Peyer's patch (tissue), 4 donors: ENCODE measurements at regions not wholly inside any gene's neighbourhood (a gene's known extent, or its start where the extent isn't known, plus 50 kb on each side); places are given as distances from the start of the nearest gene placed in this dataset.

Experiments used
- DNase-seq, 3 donors: peaks; one replicate each; pipeline ENCODE4 v3.0.0-alpha.2; 2017 to 2019
- H3K27ac ChIP-seq, 4 donors: fragments of 200-600 bp; sonication (generic); one replicate each; pipeline ENCODE4 v1.5.1; 2016 to 2019
- H3K27me3 ChIP-seq, 2 donors: fragments of 200-600 bp; sonication (generic); one replicate each; pipeline ENCODE4 v1.5.1; 2019
- H3K36me3 ChIP-seq, 3 donors: fragments of 200-600 bp; sonication (generic); one replicate each; pipeline ENCODE4 v1.5.1; 2016 to 2019
- H3K4me1 ChIP-seq, 4 donors: fragments of 200-600 bp; sonication (generic); one replicate each; pipeline ENCODE4 v1.5.1; 2016 to 2019
- H3K4me3 ChIP-seq, 4 donors: fragments of 200-600 bp; sonication (generic); 1 replicate in 3 of 4; 2 replicates in 1 of 4; pipeline ENCODE4 v1.5.1; 2016 to 2019; ENCODE audit warnings: mild to moderate bottlenecking in 1 of 4
- H3K9me3 ChIP-seq, 4 donors: fragments of 200-600 bp; sonication (generic); one replicate each; pipeline ENCODE4 v1.5.1; 2016 to 2019; ENCODE audit warnings: mild to moderate bottlenecking in 1 of 4
- CTCF ChIP-seq, 6 experiments: fragments of 450-650 bp in 4 of 6; fragments of 200-600 bp in 2 of 6; sonication (generic) in 1 of 6; IDR thresholded peaks; one replicate each; pipeline ENCODE4 v1.5.1; 2017 to 2019; ENCODE audit warnings: antibody characterized with exemption in 6 of 6, mild to moderate bottlenecking in 3 of 6, moderate library complexity in 1 of 6
- POLR2A ChIP-seq, 2 donors: fragments of 450-650 bp; IDR thresholded peaks; one replicate each; pipeline ENCODE4 v1.5.1; 2017; ENCODE audit warnings: antibody characterized with exemption in 2 of 2, mild to moderate bottlenecking in 2 of 2, moderate library complexity in 2 of 2

- Histone ChIP-seq H3K4me1 (no peaks in the 10 kb centered on the region), H3K27me3 (no peaks in the 10 kb centered on the region), H3K9me3 (no peaks in the 10 kb centered on the region), H3K27ac (no peak overlapping the region), H3K4me3 (no peak overlapping the region), H3K36me3 (no peaks in the 10 kb centered on the region)
- no peak for DNase-seq
- no peak for TF ChIP-seq CTCF (IDR thresholded peaks at IDR 0.05)
- TF ChIP-seq POLR2A (IDR thresholded peaks at IDR 0.05): no peak
These were observed 458.3 kb downstream of the BTG1 start for GRCh38 chr12:91687052-91688017.

GRCh38 chr12:91685917-91686316 is 459.7 kb downstream of the BTG1 start:
- DNase-seq: no peak
- H3K27me3 ChIP-seq: no peaks in the 10 kb centered on the region
- TF ChIP-seq POLR2A (IDR thresholded peaks at IDR 0.05) (no peak), CTCF (IDR thresholded peaks at IDR 0.05) (no peak)
- no peak overlapping the region for H3K27ac ChIP-seq
- no peak overlapping the region for H3K4me3 ChIP-seq
- H3K9me3 ChIP-seq: no peaks in the 10 kb centered on the region
- no peaks in the 10 kb centered on the region for H3K36me3 ChIP-seq
- H3K4me1 ChIP-seq: no peaks in the 10 kb centered on the region

- Histone ChIP-seq H3K4me3 (no peak overlapping the region), H3K36me3 (no peaks in the 10 kb centered on the region), H3K27me3 (no peaks in the 10 kb centered on the region), H3K9me3 (no peaks in the 10 kb centered on the region), H3K4me1 (no peaks in the 10 kb centered on the region), H3K27ac (no peak overlapping the region)
- no peak for DNase-seq
- TF ChIP-seq POLR2A (IDR thresholded peaks at IDR 0.05) (no peak), CTCF (IDR thresholded peaks at IDR 0.05) (no peak)
These were observed 463.9 kb downstream of the BTG1 start for GRCh38 chr12:91681751-91682150.

GRCh38 chr12:91680864-91681263 is 464.8 kb downstream of the BTG1 start:
- no peak overlapping the region for H3K4me3 ChIP-seq
- no peak overlapping the region for H3K27ac ChIP-seq
- TF ChIP-seq CTCF (IDR thresholded peaks at IDR 0.05) (no peak), POLR2A (IDR thresholded peaks at IDR 0.05) (no peak)
- H3K27me3 ChIP-seq: no peaks in the 10 kb centered on the region
- H3K4me1 ChIP-seq: no peaks in the 10 kb centered on the region
- no peaks in the 10 kb centered on the region for H3K9me3 ChIP-seq
- no peaks in the 10 kb centered on the region for H3K36me3 ChIP-seq
- no peak for DNase-seq

- no peak overlapping the region for H3K27ac ChIP-seq
- H3K4me1 ChIP-seq: no peaks in the 10 kb centered on the region
- no peaks in the 10 kb centered on the region for H3K36me3 ChIP-seq
- TF ChIP-seq POLR2A (IDR thresholded peaks at IDR 0.05) (no peak), CTCF (IDR thresholded peaks at IDR 0.05) (no peak)
- DNase-seq: no peak
- H3K27me3 ChIP-seq: no peaks in the 10 kb centered on the region
- H3K4me3 ChIP-seq: no peak overlapping the region
- no peaks in the 10 kb centered on the region for H3K9me3 ChIP-seq
These were observed 468.1 kb downstream of the BTG1 start for GRCh38 chr12:91677556-91677955.
